ENCODE measurements at regions not wholly inside any gene's neighbourhood (a gene's known extent, or its start where the extent isn't known, plus 50 kb on each side); places are given as distances from the start of the nearest gene placed in this dataset.

GRCh38 chr5:144680711-144681110 lies 510.0 kb downstream of the KCTD16 start:
- Histone ChIP-seq H3K9ac (ENCODE audit: insufficient read length) (no peak overlapping the region), H3K36me3 (ENCODE audit: insufficient read depth, low read length) (no peaks in the 10 kb centered on the region), H3K9me3 (ENCODE audit: low read depth, low read length) (no peaks in the 10 kb centered on the region), H3K27ac (no peak overlapping the region), H3K4me3 (no peak overlapping the region)
- no peak for TF ChIP-seq EZH2 (IDR thresholded peaks at IDR 0.05)
- TF ChIP-seq FOXP2 (optimal IDR thresholded peaks at IDR 0.05; ENCODE audit: control extremely low read depth, extremely low read length, insufficient read depth): no peak
- TF ChIP-seq POLR2AphosphoS5 (IDR thresholded peaks at IDR 0.05; ENCODE audit: borderline replicate concordance, low read depth, low read length): no peak
- DNase-seq (ENCODE audit: low read depth, low spot score): no peak

DNA sequence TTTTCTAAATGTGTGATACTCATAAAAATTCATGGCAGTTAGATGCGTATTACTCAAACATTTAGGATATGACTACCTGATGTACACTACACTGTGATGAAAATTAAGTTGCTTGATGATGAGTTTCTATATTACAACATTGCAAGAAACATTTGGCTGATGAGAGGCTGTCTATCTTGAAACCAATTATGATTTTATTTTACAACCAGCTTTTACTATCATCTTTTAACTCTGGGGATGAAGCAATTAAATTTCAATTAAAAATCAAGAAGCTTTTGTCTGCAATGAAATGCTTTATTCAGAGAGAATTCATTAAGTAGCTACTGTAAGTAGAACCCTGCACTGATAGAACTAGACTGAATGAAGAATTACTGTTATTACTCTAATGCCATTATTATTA lies 500.4 kb downstream of the KCTD16 start:
- Histone ChIP-seq H3K4me3 (no peak overlapping the region), H3K9ac (ENCODE audit: insufficient read length) (no peak overlapping the region), H3K27ac (no peak overlapping the region), H3K9me3 (ENCODE audit: low read depth, low read length) (no peaks in the 10 kb centered on the region), H3K36me3 (ENCODE audit: insufficient read depth, low read length) (no peaks in the 10 kb centered on the region)
- DNase-seq (ENCODE audit: low read depth, low spot score): no peak
- no peak for TF ChIP-seq EZH2 (IDR thresholded peaks at IDR 0.05)
- TF ChIP-seq FOXP2 (optimal IDR thresholded peaks at IDR 0.05; ENCODE audit: control extremely low read depth, extremely low read length, insufficient read depth): no peak
- no peak for TF ChIP-seq POLR2AphosphoS5 (IDR thresholded peaks at IDR 0.05; ENCODE audit: borderline replicate concordance, low read depth, low read length)

GRCh38 chr5:144659634-144660227 lies 489.1 kb downstream of the KCTD16 start:
- Histone ChIP-seq H3K4me3 (no peak overlapping the region), H3K36me3 (ENCODE audit: insufficient read depth, low read length) (no peaks in the 10 kb centered on the region), H3K9me3 (ENCODE audit: low read depth, low read length) (no peaks in the 10 kb centered on the region), H3K9ac (ENCODE audit: insufficient read length) (no peak overlapping the region), H3K27ac (no peak overlapping the region)
- TF ChIP-seq FOXP2 (optimal IDR thresholded peaks at IDR 0.05; ENCODE audit: control extremely low read depth, extremely low read length, insufficient read depth) (no peak), POLR2AphosphoS5 (IDR thresholded peaks at IDR 0.05; ENCODE audit: borderline replicate concordance, low read depth, low read length) (no peak), EZH2 (IDR thresholded peaks at IDR 0.05) (no peak)
- no peak for DNase-seq (ENCODE audit: low read depth, low spot score)

DNA sequence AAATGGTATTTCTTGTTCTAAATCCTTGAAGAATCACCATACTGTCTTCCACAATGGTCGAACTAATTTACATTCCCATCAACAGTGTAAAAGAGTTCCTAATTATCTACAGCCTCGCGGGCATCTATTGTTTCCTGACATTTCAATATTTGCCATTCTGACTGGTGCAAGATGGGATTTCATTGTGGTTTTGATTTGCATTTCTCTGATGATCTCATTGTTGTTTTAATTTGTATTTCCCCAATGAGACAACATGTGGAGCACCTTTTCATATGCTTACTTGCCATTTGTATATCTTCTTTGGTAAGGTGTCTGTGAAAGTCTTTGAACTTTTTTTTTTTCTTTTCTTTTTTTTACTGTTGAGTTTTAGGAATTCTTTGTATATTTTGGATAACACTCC lies 473.6 kb downstream of the KCTD16 start:
- DNase-seq (ENCODE audit: low read depth, low spot score): no peak
- no peak overlapping the region for H3K27ac ChIP-seq
- H3K9me3 ChIP-seq (ENCODE audit: low read depth, low read length): no peaks in the 10 kb centered on the region

GRCh38 chr5:144638787-144639186 lies 468.1 kb downstream of the KCTD16 start:
- DNase-seq (ENCODE audit: low read depth, low spot score): no peak
- Histone ChIP-seq H3K9me3 (ENCODE audit: low read depth, low read length) (no peaks in the 10 kb centered on the region), H3K27ac (no peak overlapping the region)

More for the DNA sequence above, 473.6 kb downstream of the KCTD16 start:
- Histone ChIP-seq H3K4me3 (no peak overlapping the region), H3K9ac (ENCODE audit: insufficient read length) (no peak overlapping the region), H3K36me3 (ENCODE audit: insufficient read depth, low read length) (no peaks in the 10 kb centered on the region)
- TF ChIP-seq POLR2AphosphoS5 (IDR thresholded peaks at IDR 0.05; ENCODE audit: borderline replicate concordance, low read depth, low read length) (no peak), EZH2 (IDR thresholded peaks at IDR 0.05) (no peak), FOXP2 (optimal IDR thresholded peaks at IDR 0.05; ENCODE audit: control extremely low read depth, extremely low read length, insufficient read depth) (no peak)

DNA sequence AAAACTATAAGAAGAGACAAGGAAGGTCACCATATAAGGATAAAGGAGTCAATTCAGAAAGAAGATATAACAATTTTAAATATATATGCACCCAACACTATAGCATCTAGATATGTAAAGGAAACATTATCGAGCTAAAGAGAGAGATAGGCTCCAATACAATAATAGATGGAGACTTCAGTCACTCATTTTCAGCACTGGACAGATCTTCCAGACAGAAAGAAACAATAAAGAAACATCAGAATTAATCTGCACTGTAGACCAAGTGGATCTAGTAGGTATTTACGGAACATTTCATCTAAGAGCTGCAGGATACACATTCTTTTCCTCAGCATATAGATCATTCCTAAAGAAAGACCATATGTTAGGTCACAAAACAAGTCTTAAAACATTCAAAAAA lies 463.5 kb downstream of the KCTD16 start:
- DNase-seq (ENCODE audit: low read depth, low spot score): no peak
- no peak overlapping the region for H3K4me3 ChIP-seq
- no peaks in the 10 kb centered on the region for H3K36me3 ChIP-seq (ENCODE audit: insufficient read depth, low read length)
- no peak overlapping the region for H3K27ac ChIP-seq
- H3K9me3 ChIP-seq (ENCODE audit: low read depth, low read length): no peaks in the 10 kb centered on the region
- H3K9ac ChIP-seq (ENCODE audit: insufficient read length): no peak overlapping the region
- TF ChIP-seq FOXP2 (optimal IDR thresholded peaks at IDR 0.05; ENCODE audit: control extremely low read depth, extremely low read length, insufficient read depth) (no peak), EZH2 (IDR thresholded peaks at IDR 0.05) (no peak), POLR2AphosphoS5 (IDR thresholded peaks at IDR 0.05; ENCODE audit: borderline replicate concordance, low read depth, low read length) (no peak)

More at GRCh38 chr5:144638787-144639186, 468.1 kb downstream of the KCTD16 start:
- TF ChIP-seq POLR2AphosphoS5 (IDR thresholded peaks at IDR 0.05; ENCODE audit: borderline replicate concordance, low read depth, low read length): no peak
- no peak for TF ChIP-seq FOXP2 (optimal IDR thresholded peaks at IDR 0.05; ENCODE audit: control extremely low read depth, extremely low read length, insufficient read depth)
- TF ChIP-seq EZH2 (IDR thresholded peaks at IDR 0.05): no peak
- no peak overlapping the region for H3K4me3 ChIP-seq
- H3K36me3 ChIP-seq (ENCODE audit: insufficient read depth, low read length): no peaks in the 10 kb centered on the region
- no peak overlapping the region for H3K9ac ChIP-seq (ENCODE audit: insufficient read length)

- H3K4me3 ChIP-seq: no peak overlapping the region
- no peak for DNase-seq (ENCODE audit: low read depth, low spot score)
- H3K9ac ChIP-seq (ENCODE audit: insufficient read length): no peak overlapping the region
- no peaks in the 10 kb centered on the region for H3K9me3 ChIP-seq (ENCODE audit: low read depth, low read length)
- TF ChIP-seq POLR2AphosphoS5 (IDR thresholded peaks at IDR 0.05; ENCODE audit: borderline replicate concordance, low read depth, low read length): no peak
- TF ChIP-seq FOXP2 (optimal IDR thresholded peaks at IDR 0.05; ENCODE audit: control extremely low read depth, extremely low read length, insufficient read depth): no peak
- TF ChIP-seq EZH2 (IDR thresholded peaks at IDR 0.05): no peak
- no peaks in the 10 kb centered on the region for H3K36me3 ChIP-seq (ENCODE audit: insufficient read depth, low read length)
- H3K27ac ChIP-seq: no peak overlapping the region
Measured at GRCh38 chr5:144598451-144599068, 427.9 kb downstream of the KCTD16 start.

DNA sequence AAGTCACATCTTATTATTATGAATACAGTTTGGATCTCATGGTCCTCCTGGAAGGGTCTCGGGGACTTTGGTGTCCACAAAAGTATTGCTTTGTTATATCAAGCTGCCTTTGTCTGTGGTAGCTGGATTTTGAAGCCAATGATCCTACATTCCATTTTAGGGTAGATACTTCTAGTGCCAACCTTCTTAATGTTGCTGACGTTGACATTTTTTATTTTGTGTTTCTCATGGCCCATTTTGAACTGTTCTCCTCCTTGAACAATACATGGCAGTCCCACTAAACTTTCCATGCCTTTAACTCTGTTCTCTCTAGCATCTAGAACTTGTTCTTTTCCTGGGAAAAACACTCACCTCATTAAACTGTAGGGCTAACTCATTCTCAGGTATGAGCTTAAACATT lies 425.8 kb downstream of the KCTD16 start:
- no peak for DNase-seq (ENCODE audit: low read depth, low spot score)
- H3K27ac ChIP-seq: no peak overlapping the region
- TF ChIP-seq FOXP2 (optimal IDR thresholded peaks at IDR 0.05; ENCODE audit: control extremely low read depth, extremely low read length, insufficient read depth) (no peak), POLR2AphosphoS5 (IDR thresholded peaks at IDR 0.05; ENCODE audit: borderline replicate concordance, low read depth, low read length) (no peak), EZH2 (IDR thresholded peaks at IDR 0.05) (no peak)
- H3K36me3 ChIP-seq (ENCODE audit: insufficient read depth, low read length): no peaks in the 10 kb centered on the region
- H3K9me3 ChIP-seq (ENCODE audit: low read depth, low read length): no peaks in the 10 kb centered on the region
- no peak overlapping the region for H3K9ac ChIP-seq (ENCODE audit: insufficient read length)
- no peak overlapping the region for H3K4me3 ChIP-seq

Measured in SK-N-MC (cell line).